Esophagus squamous epithelium (tissue), 5 donors: ENCODE measurements at regions not wholly inside any gene's neighbourhood (a gene's known extent, or its start where the extent isn't known, plus 50 kb on each side); places are given as distances from the start of the nearest gene placed in this dataset.

Experiments used
- DNase-seq: peaks from one replicate; lab custom pipeline; 2025; lab: John Stamatoyannopoulos, UW
- H3K27ac ChIP-seq, 4 donors: fragments of 200-600 bp; sonication (generic); one replicate each; pipeline ENCODE4 v1.5.1; 2016 to 2019; ENCODE audit warnings: mild to moderate bottlenecking in 1 of 4
- H3K27me3 ChIP-seq, 4 donors: fragments of 200-600 bp; sonication (generic); 1 replicate in 3 of 4; 2 replicates in 1 of 4; pipeline versions ENCODE4 v1.5.1 to v1.6.0; 2017 to 2021; ENCODE audit warnings: antibody characterized with exemption in 1 of 4
- H3K36me3 ChIP-seq, 3 donors: fragments of 200-600 bp; sonication (generic); one replicate each; pipeline ENCODE4 v1.5.1; 2016 to 2019
- H3K4me1 ChIP-seq, 3 donors: fragments of 200-600 bp; sonication (generic); one replicate each; pipeline ENCODE4 v1.5.1; 2017 to 2019
- H3K4me3 ChIP-seq, 4 donors: fragments of 200-600 bp; sonication (generic); 1 replicate in 3 of 4; 2 replicates in 1 of 4; pipeline ENCODE4 v1.5.1; 2016 to 2019; ENCODE audit warnings: mild to moderate bottlenecking in 2 of 4, moderate library complexity in 1 of 4
- H3K9me3 ChIP-seq, 3 donors: fragments of 200-600 bp; sonication (generic); one replicate each; pipeline ENCODE4 v1.5.1; 2016 to 2019
- POLR2A ChIP-seq, 4 donors: fragments of 450-650 bp; IDR thresholded peaks; one replicate each; pipeline ENCODE4 v1.6.1; 2017; ENCODE audit warnings: antibody characterized with exemption in 4 of 4, mild to moderate bottlenecking in 4 of 4, moderate library complexity in 3 of 4
- WGBS, 2 donors: methylation state at CpG; one replicate each; pipeline ENCODE4 v1.1.5; 2018; 5-methylcytosine and 5-hydroxymethylcytosine counted together
- intact Hi-C: fragments of 100-400 bp; cut with DNase I; formaldehyde crosslinking; loops from one replicate; pipeline ENCODE4 v1.15.0; 2022
- TF ChIP-seq, protein P1 (sequence below), 6 experiments: fragments of 450-650 bp in 4 of 6; fragments of 200-600 bp in 2 of 6; sonication (generic) in 2 of 6; IDR thresholded peaks; one replicate each; pipeline ENCODE4 v1.5.1; 2016 to 2019; ENCODE audit warnings: antibody characterized with exemption in 6 of 6, mild to moderate bottlenecking in 4 of 6, moderate library complexity in 4 of 6
- donor health status: DM: yes; HTN: yes; CAD: no.

DNA sequence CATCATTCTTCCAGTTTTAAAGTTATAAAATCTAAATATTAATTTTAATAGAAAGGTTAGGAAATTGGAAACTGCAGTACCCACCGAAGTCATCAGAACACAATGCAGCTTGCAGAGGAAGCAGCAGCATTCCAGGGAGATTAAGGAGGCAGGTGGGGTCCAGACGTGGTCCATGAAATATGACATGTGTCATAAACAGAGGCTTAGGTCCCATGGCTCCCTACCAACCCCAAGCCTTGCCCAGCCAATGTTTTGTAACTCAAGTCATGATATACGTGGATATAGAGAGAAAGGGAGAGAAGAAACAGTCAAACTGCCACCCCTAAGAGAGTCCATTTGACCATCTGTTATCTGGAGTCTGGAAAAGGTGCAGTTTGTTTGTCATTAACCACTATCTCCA, 670.0 kb downstream of the TOX3 start:
- DNase-seq, result no peak
- H3K27me3 ChIP-seq, result no peaks in the 10 kb centered on the region
- intact Hi-C loops, result no loop called here
- H3K9me3 ChIP-seq, result no peaks in the 10 kb centered on the region
- no peak overlapping the region for H3K4me3 ChIP-seq
- TF ChIP-seq, protein P1, sequence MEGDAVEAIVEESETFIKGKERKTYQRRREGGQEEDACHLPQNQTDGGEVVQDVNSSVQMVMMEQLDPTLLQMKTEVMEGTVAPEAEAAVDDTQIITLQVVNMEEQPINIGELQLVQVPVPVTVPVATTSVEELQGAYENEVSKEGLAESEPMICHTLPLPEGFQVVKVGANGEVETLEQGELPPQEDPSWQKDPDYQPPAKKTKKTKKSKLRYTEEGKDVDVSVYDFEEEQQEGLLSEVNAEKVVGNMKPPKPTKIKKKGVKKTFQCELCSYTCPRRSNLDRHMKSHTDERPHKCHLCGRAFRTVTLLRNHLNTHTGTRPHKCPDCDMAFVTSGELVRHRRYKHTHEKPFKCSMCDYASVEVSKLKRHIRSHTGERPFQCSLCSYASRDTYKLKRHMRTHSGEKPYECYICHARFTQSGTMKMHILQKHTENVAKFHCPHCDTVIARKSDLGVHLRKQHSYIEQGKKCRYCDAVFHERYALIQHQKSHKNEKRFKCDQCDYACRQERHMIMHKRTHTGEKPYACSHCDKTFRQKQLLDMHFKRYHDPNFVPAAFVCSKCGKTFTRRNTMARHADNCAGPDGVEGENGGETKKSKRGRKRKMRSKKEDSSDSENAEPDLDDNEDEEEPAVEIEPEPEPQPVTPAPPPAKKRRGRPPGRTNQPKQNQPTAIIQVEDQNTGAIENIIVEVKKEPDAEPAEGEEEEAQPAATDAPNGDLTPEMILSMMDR (IDR thresholded peaks at IDR 0.05), result no peak
- H3K4me1 ChIP-seq, result no peaks in the 10 kb centered on the region
- WGBS, 2 donors, result 17 to 29% methylated on average over 3 of the region's 3 CpGs
- H3K36me3 ChIP-seq, result no peaks in the 10 kb centered on the region
- H3K27ac ChIP-seq, result no peak overlapping the region

DNA sequence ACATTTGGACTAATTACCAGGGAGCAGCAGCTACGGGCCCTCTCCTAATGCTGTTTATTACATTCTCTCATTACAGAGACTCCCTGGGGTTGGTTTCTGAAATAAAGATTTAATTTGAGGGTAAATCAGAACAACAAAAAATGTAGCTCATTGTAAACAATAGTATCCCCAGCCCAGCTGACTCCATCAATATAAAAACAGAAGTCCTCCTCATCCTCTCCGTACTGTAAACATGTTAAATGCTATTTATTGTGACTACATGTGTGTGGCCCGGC, 670.4 kb downstream of the TOX3 start:
- Histone ChIP-seq H3K36me3 (no peaks in the 10 kb centered on the region), H3K4me1 (no peaks in the 10 kb centered on the region), H3K4me3 (no peak overlapping the region), H3K9me3 (no peaks in the 10 kb centered on the region), H3K27me3 (no peaks in the 10 kb centered on the region), H3K27ac (no peak overlapping the region)
- no peak for DNase-seq
- no peak for TF ChIP-seq POLR2A (IDR thresholded peaks at IDR 0.05)
- TF ChIP-seq, protein P1 (IDR thresholded peaks at IDR 0.05), result no peak
- intact Hi-C loops, result no loop called here
- 71 to 84% methylated on average over 3 of the region's 3 CpGs for WGBS, 2 donors

DNA sequence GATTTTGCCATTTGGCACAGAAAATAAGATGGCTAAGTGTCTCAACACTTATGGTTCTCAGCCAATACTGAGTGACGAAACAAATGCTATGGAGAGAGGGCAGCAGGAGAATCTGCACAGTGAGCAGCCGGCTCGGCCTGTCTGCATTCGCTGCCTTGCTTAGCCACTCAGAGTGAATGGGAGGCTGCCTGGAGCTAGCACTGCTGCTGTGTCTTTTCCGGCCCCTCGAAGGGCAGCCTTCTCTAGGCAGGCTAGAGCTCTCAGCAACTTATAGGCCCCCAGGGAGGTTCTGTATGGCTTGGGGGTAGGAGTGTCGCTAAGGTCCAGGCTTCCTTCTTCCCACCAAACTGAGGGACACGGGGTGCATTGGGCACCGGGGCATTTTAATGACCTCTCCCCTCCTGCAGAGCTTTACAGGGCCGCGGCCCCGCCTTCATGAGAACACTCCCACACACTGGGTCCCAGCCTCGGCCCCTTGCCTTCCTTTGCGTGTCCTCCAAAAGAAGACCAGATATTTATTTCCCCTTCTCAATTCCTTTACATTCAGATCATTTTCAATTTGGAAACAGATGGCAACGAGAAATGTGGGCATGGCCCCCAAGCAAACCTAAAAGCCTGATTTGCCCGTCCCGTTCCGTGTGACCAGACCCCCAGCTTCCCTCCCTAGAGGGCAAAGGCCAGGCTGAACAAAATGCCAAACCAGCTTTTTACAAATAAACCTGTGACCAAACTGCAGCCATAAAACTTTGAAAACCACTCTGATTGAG, 670.9 kb downstream of the TOX3 start:
- WGBS, 2 donors, result 53 to 68% methylated on average over 10 to 13 of the region's 18 CpGs
- Histone ChIP-seq H3K36me3 (no peaks in the 10 kb centered on the region), H3K4me3 (no peak overlapping the region), H3K27ac (no peak overlapping the region), H3K9me3 (no peaks in the 10 kb centered on the region), H3K4me1 (no peaks in the 10 kb centered on the region), H3K27me3 (no peaks in the 10 kb centered on the region)
- no peak for DNase-seq
- TF ChIP-seq, protein P1 (IDR thresholded peaks at IDR 0.05), result no peak
- no peak for TF ChIP-seq POLR2A (IDR thresholded peaks at IDR 0.05)
- intact Hi-C loops, result no loop called here

DNA sequence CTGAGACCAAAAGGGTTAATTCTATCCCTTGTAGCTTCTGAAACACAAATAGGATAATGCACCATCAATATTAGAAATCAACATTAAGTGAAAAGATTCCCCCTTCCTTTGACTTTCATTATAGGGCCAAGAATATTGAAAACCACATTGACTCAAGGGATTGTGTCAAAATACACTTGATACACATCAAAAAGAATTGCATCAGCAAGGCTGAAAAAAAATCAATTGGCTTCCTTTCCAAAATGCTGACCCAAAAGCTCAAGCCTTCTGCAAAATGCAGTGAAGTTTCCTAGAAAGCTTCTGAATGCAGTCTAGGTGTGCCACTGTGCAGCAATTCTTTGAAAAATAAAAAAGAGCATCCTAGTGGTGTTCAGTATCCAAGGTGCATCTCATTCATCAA, 674.4 kb downstream of the TOX3 start:
- Histone ChIP-seq H3K27ac (no peak overlapping the region), H3K4me3 (no peak overlapping the region), H3K27me3 (no peaks in the 10 kb centered on the region), H3K4me1 (no peaks in the 10 kb centered on the region), H3K9me3 (no peaks in the 10 kb centered on the region), H3K36me3 (no peaks in the 10 kb centered on the region)
- intact Hi-C loops, result no loop called here
- no peak for TF ChIP-seq POLR2A (IDR thresholded peaks at IDR 0.05)
- TF ChIP-seq, protein P1 (IDR thresholded peaks at IDR 0.05), result no peak
- no peak for DNase-seq

DNA sequence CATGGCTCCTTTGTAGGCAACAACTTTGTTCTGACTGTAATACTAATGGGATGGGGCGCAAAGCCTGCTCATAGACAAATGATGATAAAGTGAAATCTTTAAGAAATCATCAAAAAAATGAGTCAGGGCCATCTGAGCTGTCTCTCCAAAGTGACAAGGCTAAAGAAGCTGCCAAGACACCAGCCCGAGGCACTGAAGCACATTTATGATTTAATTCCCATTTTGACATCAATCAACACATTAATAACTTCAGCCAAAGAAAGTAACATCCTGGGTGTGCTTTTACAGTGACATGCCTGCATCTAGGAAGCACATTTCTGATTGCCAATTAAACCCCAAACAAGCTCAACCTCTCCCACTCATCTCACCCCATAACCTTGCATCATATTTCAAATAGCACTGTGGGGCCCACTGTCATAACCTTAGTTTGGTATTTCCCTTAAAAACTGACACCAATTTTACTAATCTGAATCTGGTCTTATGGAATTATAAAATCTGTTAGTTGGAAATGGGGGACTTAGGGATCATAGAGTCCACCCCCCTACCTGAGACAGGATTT, 676.6 kb downstream of the TOX3 start:
- Histone ChIP-seq H3K27ac (no peak overlapping the region), H3K4me3 (no peak overlapping the region), H3K4me1 (no peaks in the 10 kb centered on the region), H3K36me3 (no peaks in the 10 kb centered on the region), H3K27me3 (no peaks in the 10 kb centered on the region), H3K9me3 (no peaks in the 10 kb centered on the region)
- intact Hi-C loops, result no loop called here
- TF ChIP-seq, protein P1 (IDR thresholded peaks at IDR 0.05), result no peak
- TF ChIP-seq POLR2A (IDR thresholded peaks at IDR 0.05), result no peak
- WGBS, 2 donors, result 52 to 65% methylated on average over 2 of the region's 2 CpGs
- no peak for DNase-seq
